ENCODE measurements at regions not wholly inside any gene's neighbourhood (a gene's known extent, or its start where the extent isn't known, plus 50 kb on each side); places are given as distances from the start of the nearest gene placed in this dataset.
"Not testable (repeated sequence)": the region's sequence is repeated elsewhere in the genome, so short reads cannot be mapped to it uniquely, and the experiment has no call there.

GRCh38 chr16:18092605-18093004 is 243.9 kb downstream of the NPIPA8 start:
- not testable (repeated sequence) for DNase-seq (ENCODE audit: low read depth, low spot score); H3K4me1 ChIP-seq (ENCODE audit: insufficient read depth, insufficient read length); H3K4me3 ChIP-seq (ENCODE audit: insufficient read length, low read depth); H3K9me3 ChIP-seq (ENCODE audit: insufficient read depth, low read length); H3K9ac ChIP-seq (ENCODE audit: insufficient read length, low read depth); H3K27me3 ChIP-seq (ENCODE audit: insufficient read depth, insufficient read length); H3K36me3 ChIP-seq (ENCODE audit: insufficient read depth, insufficient read length, low read length)

GRCh38 chr16:18080658-18081363 is 255.7 kb downstream of the NPIPA8 start:
- not testable (repeated sequence) for DNase-seq (ENCODE audit: low read depth, low spot score); H3K4me1 ChIP-seq (ENCODE audit: insufficient read depth, insufficient read length); H3K9ac ChIP-seq (ENCODE audit: insufficient read length, low read depth); H3K9me3 ChIP-seq (ENCODE audit: insufficient read depth, low read length); H3K4me3 ChIP-seq (ENCODE audit: insufficient read length, low read depth); H3K36me3 ChIP-seq (ENCODE audit: insufficient read depth, insufficient read length, low read length); H3K27me3 ChIP-seq (ENCODE audit: insufficient read depth, insufficient read length)

GRCh38 chr16:18077910-18078309 is 258.6 kb downstream of the NPIPA8 start:
- not testable (repeated sequence) for H3K36me3 ChIP-seq (ENCODE audit: insufficient read depth, insufficient read length, low read length); H3K4me3 ChIP-seq (ENCODE audit: insufficient read length, low read depth); H3K9ac ChIP-seq (ENCODE audit: insufficient read length, low read depth); H3K27me3 ChIP-seq (ENCODE audit: insufficient read depth, insufficient read length); DNase-seq (ENCODE audit: low read depth, low spot score); H3K4me1 ChIP-seq (ENCODE audit: insufficient read depth, insufficient read length); H3K9me3 ChIP-seq (ENCODE audit: insufficient read depth, low read length)

- DNase-seq (ENCODE audit: low read depth, low spot score): no peak
- H3K4me3 ChIP-seq (ENCODE audit: insufficient read length, low read depth): no peak overlapping the region
- H3K9ac ChIP-seq (ENCODE audit: insufficient read length, low read depth): no peak overlapping the region
- no peak for TF ChIP-seq YY1 (IDR thresholded peaks at IDR 0.05; ENCODE audit: insufficient read depth, insufficient read length)
- TF ChIP-seq SUZ12 (IDR thresholded peaks at IDR 0.05; ENCODE audit: extremely low read depth, insufficient read depth, insufficient read length): no peak
- no peak for TF ChIP-seq ZNF274 (IDR thresholded peaks at IDR 0.05; ENCODE audit: low read depth, low read length)
- no peaks in the 10 kb centered on the region for H3K27me3 ChIP-seq (ENCODE audit: insufficient read depth, insufficient read length)
- H3K9me3 ChIP-seq (ENCODE audit: insufficient read depth, low read length): no peaks in the 10 kb centered on the region
- H3K36me3 ChIP-seq (ENCODE audit: insufficient read depth, insufficient read length, low read length): no peaks in the 10 kb centered on the region
- no peaks in the 10 kb centered on the region for H3K4me1 ChIP-seq (ENCODE audit: insufficient read depth, insufficient read length)
Observed at GRCh38 chr16:18072161-18072560, 264.4 kb downstream of the NPIPA8 start.

GRCh38 chr16:18069683-18070082 is 266.9 kb downstream of the NPIPA8 start:
- Histone ChIP-seq H3K4me1 (ENCODE audit: insufficient read depth, insufficient read length) (no peaks in the 10 kb centered on the region), H3K9ac (ENCODE audit: insufficient read length, low read depth) (no peak overlapping the region), H3K9me3 (ENCODE audit: insufficient read depth, low read length) (0 out of 2 replicates have a peak, but pooled peaks cover 6% of the 10 kb centered on the region), H3K36me3 (ENCODE audit: insufficient read depth, insufficient read length, low read length) (no peaks in the 10 kb centered on the region), H3K27me3 (ENCODE audit: insufficient read depth, insufficient read length) (no peaks in the 10 kb centered on the region), H3K4me3 (ENCODE audit: insufficient read length, low read depth) (no peak overlapping the region)
- no peak for TF ChIP-seq SUZ12 (IDR thresholded peaks at IDR 0.05; ENCODE audit: extremely low read depth, insufficient read depth, insufficient read length)
- no peak for TF ChIP-seq ZNF274 (IDR thresholded peaks at IDR 0.05; ENCODE audit: low read depth, low read length)
- TF ChIP-seq YY1 (IDR thresholded peaks at IDR 0.05; ENCODE audit: insufficient read depth, insufficient read length): no peak
- DNase-seq (ENCODE audit: low read depth, low spot score): no peak

GRCh38 chr16:18068477-18068876 is 268.1 kb downstream of the NPIPA8 start:
- H3K9me3 ChIP-seq (ENCODE audit: insufficient read depth, low read length): 0 out of 2 replicates have a peak, but pooled peaks cover 6% of the 10 kb centered on the region
- no peak overlapping the region for H3K4me3 ChIP-seq (ENCODE audit: insufficient read length, low read depth)
- DNase-seq (ENCODE audit: low read depth, low spot score): no peak

GRCh38 chr16:18062713-18063112 is 273.8 kb downstream of the NPIPA8 start:
- H3K27me3 ChIP-seq (ENCODE audit: insufficient read depth, insufficient read length): no peaks in the 10 kb centered on the region
- H3K9ac ChIP-seq (ENCODE audit: insufficient read length, low read depth): no peak overlapping the region
- 0 out of 2 replicates have a peak, but pooled peaks cover 6% of the 10 kb centered on the region for H3K9me3 ChIP-seq (ENCODE audit: insufficient read depth, low read length)
- no peaks in the 10 kb centered on the region for H3K36me3 ChIP-seq (ENCODE audit: insufficient read depth, insufficient read length, low read length)
- TF ChIP-seq SUZ12 (IDR thresholded peaks at IDR 0.05; ENCODE audit: extremely low read depth, insufficient read depth, insufficient read length) (no peak), ZNF274 (IDR thresholded peaks at IDR 0.05; ENCODE audit: low read depth, low read length) (no peak), YY1 (IDR thresholded peaks at IDR 0.05; ENCODE audit: insufficient read depth, insufficient read length) (no peak)
- no peaks in the 10 kb centered on the region for H3K4me1 ChIP-seq (ENCODE audit: insufficient read depth, insufficient read length)
- DNase-seq (ENCODE audit: low read depth, low spot score): no peak
- H3K4me3 ChIP-seq (ENCODE audit: insufficient read length, low read depth): no peak overlapping the region

More at GRCh38 chr16:18068477-18068876, 268.1 kb downstream of the NPIPA8 start:
- Histone ChIP-seq H3K4me1 (ENCODE audit: insufficient read depth, insufficient read length) (no peaks in the 10 kb centered on the region), H3K36me3 (ENCODE audit: insufficient read depth, insufficient read length, low read length) (no peaks in the 10 kb centered on the region), H3K27me3 (ENCODE audit: insufficient read depth, insufficient read length) (no peaks in the 10 kb centered on the region), H3K9ac (ENCODE audit: insufficient read length, low read depth) (no peak overlapping the region)
- no peak for TF ChIP-seq SUZ12 (IDR thresholded peaks at IDR 0.05; ENCODE audit: extremely low read depth, insufficient read depth, insufficient read length)
- no peak for TF ChIP-seq YY1 (IDR thresholded peaks at IDR 0.05; ENCODE audit: insufficient read depth, insufficient read length)
- no peak for TF ChIP-seq ZNF274 (IDR thresholded peaks at IDR 0.05; ENCODE audit: low read depth, low read length)

GRCh38 chr16:18060351-18060750 is 276.2 kb downstream of the NPIPA8 start:
- Histone ChIP-seq H3K4me3 (ENCODE audit: insufficient read length, low read depth) (no peak overlapping the region), H3K36me3 (ENCODE audit: insufficient read depth, insufficient read length, low read length) (no peaks in the 10 kb centered on the region), H3K4me1 (ENCODE audit: insufficient read depth, insufficient read length) (no peaks in the 10 kb centered on the region), H3K9ac (ENCODE audit: insufficient read length, low read depth) (no peak overlapping the region), H3K9me3 (ENCODE audit: insufficient read depth, low read length) (0 out of 2 replicates have a peak, but pooled peaks cover 6% of the 10 kb centered on the region), H3K27me3 (ENCODE audit: insufficient read depth, insufficient read length) (no peaks in the 10 kb centered on the region)
- no peak for DNase-seq (ENCODE audit: low read depth, low spot score)
- TF ChIP-seq YY1 (IDR thresholded peaks at IDR 0.05; ENCODE audit: insufficient read depth, insufficient read length) (no peak), ZNF274 (IDR thresholded peaks at IDR 0.05; ENCODE audit: low read depth, low read length) (no peak)
